HepG2 (cell line): ENCODE measurements at regions not wholly inside any gene's neighbourhood (a gene's known extent, or its start where the extent isn't known, plus 50 kb on each side); places are given as distances from the start of the nearest gene placed in this dataset.
A peak's percentile ranks its signal among the peaks of the same experiment; 100 is the strongest.

ENCODE experiments used
- AHDC1 ChIP-seq: sonication (generic); formaldehyde crosslinking; IDR thresholded peaks from 2 replicates; pipeline ENCODE4 v1.5.1; 2020; ENCODE audit warnings: mild to moderate bottlenecking, missing genetic modification reagents, borderline replicate concordance
- ATF6 ChIP-seq: sonication (generic); formaldehyde crosslinking; conservative IDR thresholded peaks from 2 replicates; pipeline ENCODE4 v1.4.0; 2020; ENCODE audit warnings: missing genetic modification reagents
- FOXK1 ChIP-seq: sonication (generic); formaldehyde crosslinking; IDR thresholded peaks from 2 replicates; pipeline ENCODE4 v1.4.0; 2020; ENCODE audit warnings: low read depth, missing genetic modification reagents, borderline replicate concordance
- POLR2AphosphoS5 ChIP-seq: IDR thresholded peaks from 2 replicates; pipeline ENCODE4 v1.6.1; 2012; ENCODE audit warnings: low read depth, low read length
- SOX13 ChIP-seq, 3 experiments: fragments of 450-650 bp in 1 of 3; sonication (generic) in 1 of 3; formaldehyde crosslinking in 1 of 3; IDR thresholded peaks in 2 of 3; conservative IDR thresholded peaks in 1 of 3; 2 replicates each; pipeline versions ENCODE4 v1.5.0 to v1.6.1; 2016 to 2020; ENCODE audit warnings: antibody characterized with exemption in 1 of 3, mild to moderate bottlenecking in 1 of 3, missing compliant biosample characterization in 1 of 3, missing genetic modification reagents in 1 of 3, moderate library complexity in 1 of 3
- USF2 ChIP-seq, 2 experiments: sonication (generic) in 1 of 2; formaldehyde crosslinking in 1 of 2; IDR thresholded peaks; 2 replicates each; pipeline versions ENCODE4 v1.5.1 to v1.6.1; 2011 to 2020; ENCODE audit warnings: borderline replicate concordance in 1 of 2, low read depth in 1 of 2, low read length in 1 of 2, mild to moderate bottlenecking in 1 of 2, missing genetic modification reagents in 1 of 2, moderate library complexity in 1 of 2
- ZBTB49 ChIP-seq: sonication (generic); formaldehyde crosslinking; IDR thresholded peaks from 2 replicates; pipeline ENCODE4 v1.4.0; 2020; ENCODE audit warnings: missing genetic modification reagents, borderline replicate concordance
- ZNF138 ChIP-seq: sonication (generic); formaldehyde crosslinking; IDR thresholded peaks from 2 replicates; pipeline ENCODE4 v1.5.0; 2020; ENCODE audit warnings: mild to moderate bottlenecking, low read depth, missing genetic modification reagents
- ZNF766 ChIP-seq: sonication (generic); formaldehyde crosslinking; IDR thresholded peaks from 2 replicates; pipeline ENCODE4 v1.5.0; 2020; ENCODE audit warnings: missing genetic modification reagents, borderline replicate concordance
- ZNF878 ChIP-seq: sonication (generic); formaldehyde crosslinking; IDR thresholded peaks from 2 replicates; pipeline ENCODE4 v1.8.1; 2023; ENCODE audit warnings: mild to moderate bottlenecking, missing genetic modification reagents, moderate library complexity

GRCh38 chr7:131107337-131108211, 220.1 kb upstream of the MKLN1 start (continued):
- TF ChIP-seq USF2 (IDR thresholded peaks at IDR 0.05; ENCODE audit: low read depth, low read length) (peak; percentile 96), USF2 (CRISPR knock-in tag; IDR thresholded peaks at IDR 0.05; ENCODE audit: borderline replicate concordance) (peak; percentile 92; the same call in 1 of the 2 replicates), FOXK1 (CRISPR knock-in tag) (peak; percentile 74; the same call in 1 of the 2 replicates), POLR2AphosphoS5 (peak; percentile 47; the same call in 1 of the 2 replicates), ZBTB49 (CRISPR knock-in tag) (no peak), AHDC1 (CRISPR knock-in tag) (no peak), SOX13 (IDR thresholded peaks at IDR 0.05) (no peak), SOX13 (CRISPR knock-in tag; conservative IDR thresholded peaks at IDR 0.05 in 1 of 2, IDR thresholded peaks at IDR 0.05 in 1 of 2) (peak in 1 of 2 experiments; percentile 51; a peak in 1 of 4 replicates), ZNF766 (CRISPR knock-in tag) (no peak), ZNF878 (CRISPR knock-in tag) (no peak), ZNF138 (CRISPR knock-in tag) (no peak), ATF6 (CRISPR knock-in tag) (0 out of 2 replicates have a peak, but pooled peaks have one; percentile 17)
